Stimulated activated CD8-positive, alpha-beta memory T cell treated with anti-CD3 and anti-CD28 coated beads, Interleukin-7, amount 100 ng/mL, for 1 hour (primary cell): ENCODE measurements at regions not wholly inside any gene's neighbourhood (a gene's known extent, or its start where the extent isn't known, plus 50 kb on each side); places are given as distances from the start of the nearest gene placed in this dataset.
"Not testable (repeated sequence)": the region's sequence is repeated elsewhere in the genome, so short reads cannot be mapped to it uniquely, and the experiment has no call there.

Experiments
- DNase-seq, 2 donors: peaks; one replicate each; pipeline ENCODE4 v3.0.0-alpha.2; 2020; ENCODE audit warnings: low read depth in 2 of 2

- not testable (repeated sequence) for DNase-seq
These were observed 64.0 kb upstream of the PLEKHM1 start for GRCh38 chr17:45554479-45554878.

- DNase-seq: not testable (repeated sequence)
These were observed 68.3 kb upstream of the PLEKHM1 start for GRCh38 chr17:45558821-45559220.

- not testable (repeated sequence) for DNase-seq
These were observed 72.3 kb upstream of the PLEKHM1 start for GRCh38 chr17:45562868-45563267.

- DNase-seq: not testable (repeated sequence)
These were observed 72.8 kb upstream of the PLEKHM1 start for GRCh38 chr17:45563283-45563682.

GRCh38 chr17:45568275-45568674, 77.8 kb upstream of the PLEKHM1 start:
- not testable (repeated sequence) for DNase-seq

GRCh38 chr17:45573326-45573725, 82.8 kb upstream of the PLEKHM1 start:
- not testable (repeated sequence) for DNase-seq

GRCh38 chr17:45573924-45574770, 83.6 kb upstream of the PLEKHM1 start:
- no peak for DNase-seq

- DNase-seq: no peak
These were observed 84.8 kb upstream of the PLEKHM1 start for GRCh38 chr17:45575126-45575885.

GRCh38 chr17:45576527-45577307, 86.2 kb upstream of the PLEKHM1 start:
- not testable (repeated sequence) for DNase-seq

GRCh38 chr17:45577571-45578279, 87.2 kb upstream of the PLEKHM1 start:
- no peak for DNase-seq

- DNase-seq: no peak
These were observed 88.3 kb upstream of the PLEKHM1 start for GRCh38 chr17:45578516-45579455.

GRCh38 chr17:45579529-45580495, 89.3 kb upstream of the PLEKHM1 start:
- no peak for DNase-seq

GRCh38 chr17:45580924-45581323, 90.4 kb upstream of the PLEKHM1 start:
- DNase-seq: no peak

GRCh38 chr17:45581860-45582259, 91.3 kb upstream of the PLEKHM1 start:
- DNase-seq: no peak

- DNase-seq: peak; percentile 39 to 48
These were observed 93.8 kb upstream of the PLEKHM1 start for GRCh38 chr17:45584092-45585036.

GRCh38 chr17:45585037-45585733, 94.7 kb upstream of the PLEKHM1 start:
- DNase-seq: peak; percentile 67 to 73
